ENCODE measurements at regions not wholly inside any gene's neighbourhood (a gene's known extent, or its start where the extent isn't known, plus 50 kb on each side); places are given as distances from the start of the nearest gene placed in this dataset.
"Not testable (repeated sequence)": the region's sequence is repeated elsewhere in the genome, so short reads cannot be mapped to it uniquely, and the experiment has no call there.

GRCh38 chr6:113370508-113371502 is 486.3 kb upstream of the MARCKS start:
- peaks cover 2% of the 10 kb centered on the region for H3K27me3 Mint-ChIP-seq
- no peak for DNase-seq
- no peak overlapping the region for H3K27ac Mint-ChIP-seq
- no peak for ATAC-seq
- no peaks in the 10 kb centered on the region for H3K9me3 Mint-ChIP-seq
- H3K4me1 Mint-ChIP-seq: no peaks in the 10 kb centered on the region
- H3K36me3 Mint-ChIP-seq (ENCODE audit: low read depth): no peaks in the 10 kb centered on the region
- no peak overlapping the region for H3K4me3 Mint-ChIP-seq

- H3K36me3 Mint-ChIP-seq (ENCODE audit: low read depth); H3K27me3 Mint-ChIP-seq; H3K4me3 Mint-ChIP-seq; ATAC-seq; DNase-seq; H3K9me3 Mint-ChIP-seq; H3K4me1 Mint-ChIP-seq; H3K27ac Mint-ChIP-seq: not testable (repeated sequence)
These were observed 481.7 kb upstream of the MARCKS start for GRCh38 chr6:113375466-113375865.

GRCh38 chr6:113375950-113376846 is 480.9 kb upstream of the MARCKS start:
- DNase-seq (no peak), ATAC-seq (no peak)

DNA sequence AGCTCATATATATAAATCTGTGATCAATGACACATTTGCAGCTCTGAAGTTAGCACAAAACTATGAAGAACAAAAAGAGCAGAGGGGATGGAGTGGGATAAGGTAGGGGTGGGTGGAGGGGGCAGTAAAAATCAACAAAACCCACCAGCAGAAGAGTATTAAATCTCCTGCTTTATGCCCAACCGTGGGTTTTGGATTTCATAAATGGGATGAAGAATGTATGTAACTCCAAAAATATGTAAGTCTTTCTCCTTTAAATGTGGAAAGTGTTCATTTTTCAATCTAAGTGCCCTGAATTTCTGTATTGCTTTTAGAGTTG is 480.3 kb upstream of the MARCKS start:
- Mint-ChIP-seq H3K27ac (no peak overlapping the region), H3K9me3 (no peaks in the 10 kb centered on the region), H3K27me3 (peaks cover 2% of the 10 kb centered on the region), H3K4me1 (no peaks in the 10 kb centered on the region), H3K4me3 (no peak overlapping the region), H3K36me3 (ENCODE audit: low read depth) (no peaks in the 10 kb centered on the region)
- no peak for ATAC-seq
- no peak for DNase-seq

More at GRCh38 chr6:113375950-113376846, 480.9 kb upstream of the MARCKS start:
- Mint-ChIP-seq H3K4me1 (no peaks in the 10 kb centered on the region), H3K27ac (no peak overlapping the region), H3K9me3 (no peaks in the 10 kb centered on the region), H3K27me3 (peaks cover 2% of the 10 kb centered on the region), H3K4me3 (no peak overlapping the region), H3K36me3 (ENCODE audit: low read depth) (no peaks in the 10 kb centered on the region)

DNA sequence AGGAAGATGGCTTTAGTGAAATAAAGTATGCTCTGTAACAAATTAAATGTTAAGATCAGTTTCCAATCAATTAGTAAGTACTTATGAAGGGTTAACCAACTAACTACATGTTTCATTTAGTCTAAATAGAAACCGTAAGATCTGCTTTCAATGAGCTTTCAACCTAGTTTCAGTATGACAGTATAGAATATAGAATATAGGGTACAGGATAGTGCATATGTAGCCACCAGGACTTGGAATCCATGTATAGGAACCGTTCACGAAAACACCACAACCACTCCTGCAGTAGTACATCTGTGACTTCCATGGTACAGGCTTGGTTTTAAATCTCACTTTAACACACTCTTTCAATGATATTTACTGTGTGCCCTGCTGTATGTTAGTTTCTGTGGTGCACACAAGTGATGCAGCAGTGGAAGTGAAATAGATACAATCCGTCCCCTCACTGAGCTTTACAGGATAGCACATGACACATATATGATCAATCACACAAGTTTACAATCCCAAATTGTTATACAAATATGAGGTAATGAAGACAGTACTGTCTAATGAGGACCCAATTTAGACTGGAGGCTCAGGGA is 479.7 kb upstream of the MARCKS start:
- H3K9me3 Mint-ChIP-seq: no peaks in the 10 kb centered on the region
- H3K4me3 Mint-ChIP-seq: no peak overlapping the region
- no peaks in the 10 kb centered on the region for H3K4me1 Mint-ChIP-seq
- H3K27me3 Mint-ChIP-seq: peaks cover 2% of the 10 kb centered on the region
- no peaks in the 10 kb centered on the region for H3K36me3 Mint-ChIP-seq (ENCODE audit: low read depth)
- H3K27ac Mint-ChIP-seq: no peak overlapping the region
- ATAC-seq: no peak
- no peak for DNase-seq

DNA sequence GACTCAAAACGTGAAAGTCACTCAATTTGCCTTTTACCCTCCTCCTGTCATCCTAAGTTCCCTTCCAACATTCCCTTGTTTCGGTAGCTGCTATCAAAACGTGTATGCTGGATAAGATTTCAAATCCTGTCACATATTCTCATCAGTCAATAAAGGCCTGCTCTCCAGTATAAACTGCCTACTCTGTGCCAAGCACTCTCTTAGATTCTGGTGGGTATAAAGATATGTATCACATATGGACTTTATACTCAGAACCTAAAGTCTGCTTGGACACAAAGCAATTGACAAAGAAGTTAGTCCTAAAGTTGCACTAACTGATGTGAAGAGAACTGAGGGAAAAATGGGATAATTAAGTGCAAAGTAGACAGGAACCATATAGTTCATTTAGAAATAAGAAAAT is 476.6 kb upstream of the MARCKS start:
- Mint-ChIP-seq H3K9me3 (no peaks in the 10 kb centered on the region), H3K4me3 (no peak overlapping the region), H3K27me3 (no peaks in the 10 kb centered on the region), H3K36me3 (ENCODE audit: low read depth) (no peaks in the 10 kb centered on the region), H3K27ac (no peak overlapping the region), H3K4me1 (no peaks in the 10 kb centered on the region)
- DNase-seq: no peak
- no peak for ATAC-seq

- ATAC-seq: no peak
- Mint-ChIP-seq H3K4me3 (no peak overlapping the region), H3K4me1 (no peaks in the 10 kb centered on the region), H3K27me3 (no peaks in the 10 kb centered on the region), H3K9me3 (no peaks in the 10 kb centered on the region), H3K36me3 (ENCODE audit: low read depth) (no peaks in the 10 kb centered on the region), H3K27ac (no peak overlapping the region)
- DNase-seq: no peak
These were observed 475.9 kb upstream of the MARCKS start for GRCh38 chr6:113381232-113381631.

GRCh38 chr6:113381959-113382358 is 475.2 kb upstream of the MARCKS start:
- no peak for DNase-seq
- Mint-ChIP-seq H3K9me3 (no peaks in the 10 kb centered on the region), H3K27ac (no peak overlapping the region), H3K27me3 (no peaks in the 10 kb centered on the region), H3K4me3 (no peak overlapping the region), H3K36me3 (ENCODE audit: low read depth) (no peaks in the 10 kb centered on the region), H3K4me1 (no peaks in the 10 kb centered on the region)
- ATAC-seq: no peak

- no peak overlapping the region for H3K4me3 Mint-ChIP-seq
- no peaks in the 10 kb centered on the region for H3K27me3 Mint-ChIP-seq
- no peak for DNase-seq
- H3K36me3 Mint-ChIP-seq (ENCODE audit: low read depth): no peaks in the 10 kb centered on the region
- ATAC-seq: no peak
- no peaks in the 10 kb centered on the region for H3K9me3 Mint-ChIP-seq
- no peaks in the 10 kb centered on the region for H3K4me1 Mint-ChIP-seq
- no peak overlapping the region for H3K27ac Mint-ChIP-seq
These were observed 473.4 kb upstream of the MARCKS start for GRCh38 chr6:113383701-113384100.

DNA sequence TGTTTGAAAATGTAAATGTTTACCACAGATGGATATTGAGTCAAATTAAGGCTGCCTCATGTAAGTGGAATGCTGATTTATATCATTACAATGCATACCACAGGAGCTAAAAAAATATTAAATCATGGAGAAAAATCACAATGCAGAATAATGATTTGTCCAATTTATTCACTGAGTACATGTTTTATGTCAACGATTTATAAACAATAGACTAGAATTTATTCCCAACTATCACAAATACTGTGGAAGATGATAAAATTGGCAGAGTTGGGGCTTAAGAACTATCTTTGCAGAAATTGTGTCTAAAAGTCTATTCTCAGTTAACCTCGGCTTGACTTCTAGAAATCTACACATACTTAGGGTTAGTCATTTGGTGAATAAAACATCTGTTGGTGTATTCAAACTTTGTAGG is 472.1 kb upstream of the MARCKS start:
- no peaks in the 10 kb centered on the region for H3K27me3 Mint-ChIP-seq
- no peak overlapping the region for H3K4me3 Mint-ChIP-seq
- DNase-seq (no peak), ATAC-seq (no peak)
- H3K9me3 Mint-ChIP-seq: no peaks in the 10 kb centered on the region
- H3K27ac Mint-ChIP-seq: no peak overlapping the region
- H3K4me1 Mint-ChIP-seq: no peaks in the 10 kb centered on the region
- no peaks in the 10 kb centered on the region for H3K36me3 Mint-ChIP-seq (ENCODE audit: low read depth)

- DNase-seq: no peak
- H3K27ac Mint-ChIP-seq: no peak overlapping the region
- H3K27me3 Mint-ChIP-seq: no peaks in the 10 kb centered on the region
- H3K36me3 Mint-ChIP-seq (ENCODE audit: low read depth): no peaks in the 10 kb centered on the region
- ATAC-seq: no peak
- H3K4me3 Mint-ChIP-seq: no peak overlapping the region
- H3K4me1 Mint-ChIP-seq: no peaks in the 10 kb centered on the region
- no peaks in the 10 kb centered on the region for H3K9me3 Mint-ChIP-seq
These were observed 468.1 kb upstream of the MARCKS start for GRCh38 chr6:113388996-113389395.

DNA sequence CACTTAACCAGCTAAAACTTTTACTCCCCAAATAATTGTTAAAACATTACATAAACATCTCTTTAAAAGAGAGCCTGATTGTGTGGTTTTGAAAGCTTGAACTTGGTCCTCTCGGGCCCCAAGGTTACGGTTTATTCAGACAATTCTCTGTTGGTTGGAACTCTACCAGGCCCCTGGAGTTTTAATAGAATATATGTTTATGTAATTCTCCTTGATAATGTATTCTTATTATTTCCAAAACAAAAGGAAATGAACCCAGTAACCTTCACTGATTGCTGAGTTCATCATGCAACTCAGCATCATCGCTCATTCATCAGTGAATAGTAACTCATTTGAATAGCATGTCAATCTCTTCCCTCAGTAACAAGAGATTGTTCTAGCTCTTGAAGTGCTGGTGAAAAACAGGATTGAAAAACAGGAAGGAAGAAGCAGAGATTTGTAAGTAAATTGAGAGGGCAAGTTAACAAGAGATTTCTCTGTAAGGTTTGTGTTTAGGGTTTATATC is 464.5 kb upstream of the MARCKS start:
- H3K4me3 Mint-ChIP-seq: no peak overlapping the region

GRCh38 chr6:113394216-113394615 is 462.9 kb upstream of the MARCKS start:
- no peak for ATAC-seq
- H3K36me3 Mint-ChIP-seq (ENCODE audit: low read depth): no peaks in the 10 kb centered on the region
- no peaks in the 10 kb centered on the region for H3K27me3 Mint-ChIP-seq
- no peak for DNase-seq
- H3K4me1 Mint-ChIP-seq: no peaks in the 10 kb centered on the region
- no peak overlapping the region for H3K27ac Mint-ChIP-seq
- no peaks in the 10 kb centered on the region for H3K9me3 Mint-ChIP-seq
- H3K4me3 Mint-ChIP-seq: no peak overlapping the region

More for the DNA sequence above, 464.5 kb upstream of the MARCKS start:
- no peak for ATAC-seq
- no peak for DNase-seq
- no peak overlapping the region for H3K27ac Mint-ChIP-seq
- no peaks in the 10 kb centered on the region for H3K4me1 Mint-ChIP-seq
- no peaks in the 10 kb centered on the region for H3K27me3 Mint-ChIP-seq
- no peaks in the 10 kb centered on the region for H3K9me3 Mint-ChIP-seq
- H3K36me3 Mint-ChIP-seq (ENCODE audit: low read depth): no peaks in the 10 kb centered on the region

GRCh38 chr6:113394729-113395128 is 462.4 kb upstream of the MARCKS start:
- Mint-ChIP-seq H3K4me1 (no peaks in the 10 kb centered on the region), H3K9me3 (no peaks in the 10 kb centered on the region), H3K4me3 (no peak overlapping the region), H3K27me3 (no peaks in the 10 kb centered on the region), H3K36me3 (ENCODE audit: low read depth) (no peaks in the 10 kb centered on the region), H3K27ac (no peak overlapping the region)
- no peak for ATAC-seq
- no peak for DNase-seq
